ENCODE measurements at regions not wholly inside any gene's neighbourhood (a gene's known extent, or its start where the extent isn't known, plus 50 kb on each side); places are given as distances from the start of the nearest gene placed in this dataset.
"Not testable (repeated sequence)": the region's sequence is repeated elsewhere in the genome, so short reads cannot be mapped to it uniquely, and the experiment has no call there.

- not testable (repeated sequence) for H3K27ac ChIP-seq (ENCODE audit: low read length); H3K4me1 ChIP-seq (ENCODE audit: control insufficient read depth, insufficient read depth, low read length); DNase-seq (ENCODE audit: low read depth, low spot score); H3K9me3 ChIP-seq (ENCODE audit: control insufficient read depth, insufficient read depth, low read length); H3K27me3 ChIP-seq (ENCODE audit: control insufficient read depth, insufficient read depth, low read length); H3K4me3 ChIP-seq (ENCODE audit: low read length); H3K36me3 ChIP-seq (ENCODE audit: control insufficient read depth, insufficient read depth, low read length)
- no CpG with 5 or more reads among the region's 1 CpG for WGBS (ENCODE audit: insufficient coverage, insufficient read length)
Measured at GRCh38 chr13:50503212-50503611, 340.3 kb downstream of the DLEU7 start.

- Histone ChIP-seq H3K27ac (ENCODE audit: low read length) (no peak overlapping the region), H3K4me3 (ENCODE audit: low read length) (no peak overlapping the region), H3K4me1 (ENCODE audit: control insufficient read depth, insufficient read depth, low read length) (no peaks in the 10 kb centered on the region), H3K27me3 (ENCODE audit: control insufficient read depth, insufficient read depth, low read length) (no peaks in the 10 kb centered on the region), H3K36me3 (ENCODE audit: control insufficient read depth, insufficient read depth, low read length) (no peaks in the 10 kb centered on the region), H3K9me3 (ENCODE audit: control insufficient read depth, insufficient read depth, low read length) (no peaks in the 10 kb centered on the region; the same call in 1 of the 2 replicates)
- DNase-seq (ENCODE audit: low read depth, low spot score) = no peak
Measured at GRCh38 chr13:50509167-50509566, 334.3 kb downstream of the DLEU7 start.

- H3K4me3 ChIP-seq (ENCODE audit: low read length) = no peak overlapping the region
- no peaks in the 10 kb centered on the region; the same call in 1 of the 2 replicates for H3K9me3 ChIP-seq (ENCODE audit: control insufficient read depth, insufficient read depth, low read length)
- no peak overlapping the region for H3K27ac ChIP-seq (ENCODE audit: low read length)
- WGBS (ENCODE audit: insufficient coverage, insufficient read length) = no CpG with 5 or more reads among the region's 2 CpGs
- no peaks in the 10 kb centered on the region for H3K27me3 ChIP-seq (ENCODE audit: control insufficient read depth, insufficient read depth, low read length)
- H3K4me1 ChIP-seq (ENCODE audit: control insufficient read depth, insufficient read depth, low read length) = no peaks in the 10 kb centered on the region
- DNase-seq (ENCODE audit: low read depth, low spot score) = no peak
- no peaks in the 10 kb centered on the region for H3K36me3 ChIP-seq (ENCODE audit: control insufficient read depth, insufficient read depth, low read length)
Measured at GRCh38 chr13:50509771-50510441, 333.6 kb downstream of the DLEU7 start.

GRCh38 chr13:50510885-50511545, 332.5 kb downstream of the DLEU7 start:
- not testable (repeated sequence) for H3K27ac ChIP-seq (ENCODE audit: low read length); H3K36me3 ChIP-seq (ENCODE audit: control insufficient read depth, insufficient read depth, low read length); H3K9me3 ChIP-seq (ENCODE audit: control insufficient read depth, insufficient read depth, low read length); DNase-seq (ENCODE audit: low read depth, low spot score); H3K27me3 ChIP-seq (ENCODE audit: control insufficient read depth, insufficient read depth, low read length); H3K4me1 ChIP-seq (ENCODE audit: control insufficient read depth, insufficient read depth, low read length); H3K4me3 ChIP-seq (ENCODE audit: low read length)
- WGBS (ENCODE audit: insufficient coverage, insufficient read length) = no CpG with 5 or more reads among the region's 1 CpG

GRCh38 chr13:50511877-50512341, 331.6 kb downstream of the DLEU7 start:
- Histone ChIP-seq H3K36me3 (ENCODE audit: control insufficient read depth, insufficient read depth, low read length) (no peaks in the 10 kb centered on the region), H3K27me3 (ENCODE audit: control insufficient read depth, insufficient read depth, low read length) (no peaks in the 10 kb centered on the region), H3K4me1 (ENCODE audit: control insufficient read depth, insufficient read depth, low read length) (no peaks in the 10 kb centered on the region), H3K27ac (ENCODE audit: low read length) (no peak overlapping the region), H3K9me3 (ENCODE audit: control insufficient read depth, insufficient read depth, low read length) (no peaks in the 10 kb centered on the region; the same call in 1 of the 2 replicates), H3K4me3 (ENCODE audit: low read length) (no peak overlapping the region)
- WGBS (ENCODE audit: insufficient coverage, insufficient read length) = no CpG with 5 or more reads among the region's 4 CpGs
- no peak for DNase-seq (ENCODE audit: low read depth, low spot score)

- DNase-seq (ENCODE audit: low read depth, low spot score) = no peak
- H3K27ac ChIP-seq (ENCODE audit: low read length) = no peak overlapping the region
- no peaks in the 10 kb centered on the region for H3K4me1 ChIP-seq (ENCODE audit: control insufficient read depth, insufficient read depth, low read length)
- H3K4me3 ChIP-seq (ENCODE audit: low read length) = no peak overlapping the region
- H3K36me3 ChIP-seq (ENCODE audit: control insufficient read depth, insufficient read depth, low read length) = no peaks in the 10 kb centered on the region
- no peaks in the 10 kb centered on the region; the same call in 1 of the 2 replicates for H3K9me3 ChIP-seq (ENCODE audit: control insufficient read depth, insufficient read depth, low read length)
- no peaks in the 10 kb centered on the region for H3K27me3 ChIP-seq (ENCODE audit: control insufficient read depth, insufficient read depth, low read length)
- no CpG with 5 or more reads among the region's 12 CpGs for WGBS (ENCODE audit: insufficient coverage, insufficient read length)
Measured at GRCh38 chr13:50512474-50513299, 330.8 kb downstream of the DLEU7 start.

GRCh38 chr13:50513300-50513877, 330.1 kb downstream of the DLEU7 start:
- no peak for DNase-seq (ENCODE audit: low read depth, low spot score)
- H3K27me3 ChIP-seq (ENCODE audit: control insufficient read depth, insufficient read depth, low read length) = no peaks in the 10 kb centered on the region
- no peak overlapping the region for H3K4me3 ChIP-seq (ENCODE audit: low read length)
- H3K4me1 ChIP-seq (ENCODE audit: control insufficient read depth, insufficient read depth, low read length) = no peaks in the 10 kb centered on the region
- no peaks in the 10 kb centered on the region for H3K36me3 ChIP-seq (ENCODE audit: control insufficient read depth, insufficient read depth, low read length)
- no peak overlapping the region for H3K27ac ChIP-seq (ENCODE audit: low read length)
- H3K9me3 ChIP-seq (ENCODE audit: control insufficient read depth, insufficient read depth, low read length) = no peaks in the 10 kb centered on the region; the same call in 1 of the 2 replicates
- no CpG with 5 or more reads among the region's 2 CpGs for WGBS (ENCODE audit: insufficient coverage, insufficient read length)

- H3K36me3 ChIP-seq (ENCODE audit: control insufficient read depth, insufficient read depth, low read length) = no peaks in the 10 kb centered on the region
- no peak overlapping the region for H3K27ac ChIP-seq (ENCODE audit: low read length)
- H3K4me3 ChIP-seq (ENCODE audit: low read length) = no peak overlapping the region
- WGBS (ENCODE audit: insufficient coverage, insufficient read length) = no CpG with 5 or more reads among the region's 2 CpGs
- no peaks in the 10 kb centered on the region for H3K27me3 ChIP-seq (ENCODE audit: control insufficient read depth, insufficient read depth, low read length)
- H3K4me1 ChIP-seq (ENCODE audit: control insufficient read depth, insufficient read depth, low read length) = no peaks in the 10 kb centered on the region
- no peaks in the 10 kb centered on the region; the same call in 1 of the 2 replicates for H3K9me3 ChIP-seq (ENCODE audit: control insufficient read depth, insufficient read depth, low read length)
- no peak for DNase-seq (ENCODE audit: low read depth, low spot score)
Measured at GRCh38 chr13:50514249-50514648, 329.2 kb downstream of the DLEU7 start.

GRCh38 chr13:50518131-50518530, 325.4 kb downstream of the DLEU7 start:
- H3K9me3 ChIP-seq (ENCODE audit: control insufficient read depth, insufficient read depth, low read length) = no peaks in the 10 kb centered on the region
- no peak overlapping the region for H3K4me3 ChIP-seq (ENCODE audit: low read length)
- no CpG with 5 or more reads among the region's 2 CpGs for WGBS (ENCODE audit: insufficient coverage, insufficient read length)
- no peak for DNase-seq (ENCODE audit: low read depth, low spot score)
- H3K4me1 ChIP-seq (ENCODE audit: control insufficient read depth, insufficient read depth, low read length) = no peaks in the 10 kb centered on the region
- H3K36me3 ChIP-seq (ENCODE audit: control insufficient read depth, insufficient read depth, low read length) = no peaks in the 10 kb centered on the region
- H3K27me3 ChIP-seq (ENCODE audit: control insufficient read depth, insufficient read depth, low read length) = no peaks in the 10 kb centered on the region
- no peak overlapping the region for H3K27ac ChIP-seq (ENCODE audit: low read length)

GRCh38 chr13:50518781-50519201, 324.7 kb downstream of the DLEU7 start:
- DNase-seq (ENCODE audit: low read depth, low spot score) = no peak
- Histone ChIP-seq H3K4me3 (ENCODE audit: low read length) (no peak overlapping the region), H3K36me3 (ENCODE audit: control insufficient read depth, insufficient read depth, low read length) (no peaks in the 10 kb centered on the region), H3K4me1 (ENCODE audit: control insufficient read depth, insufficient read depth, low read length) (no peaks in the 10 kb centered on the region), H3K27me3 (ENCODE audit: control insufficient read depth, insufficient read depth, low read length) (no peaks in the 10 kb centered on the region), H3K27ac (ENCODE audit: low read length) (no peak overlapping the region), H3K9me3 (ENCODE audit: control insufficient read depth, insufficient read depth, low read length) (no peaks in the 10 kb centered on the region)
- WGBS (ENCODE audit: insufficient coverage, insufficient read length) = no CpG with 5 or more reads among the region's 8 CpGs

All from iPS DF 6.9 (cell line).